SIG-M5 (cell line): ENCODE measurements at regions not wholly inside any gene's neighbourhood (a gene's known extent, or its start where the extent isn't known, plus 50 kb on each side); places are given as distances from the start of the nearest gene placed in this dataset.

Experiments used
- DNase-seq: peaks from one replicate; lab custom pipeline; 2025; lab: John Stamatoyannopoulos, UW

DNA sequence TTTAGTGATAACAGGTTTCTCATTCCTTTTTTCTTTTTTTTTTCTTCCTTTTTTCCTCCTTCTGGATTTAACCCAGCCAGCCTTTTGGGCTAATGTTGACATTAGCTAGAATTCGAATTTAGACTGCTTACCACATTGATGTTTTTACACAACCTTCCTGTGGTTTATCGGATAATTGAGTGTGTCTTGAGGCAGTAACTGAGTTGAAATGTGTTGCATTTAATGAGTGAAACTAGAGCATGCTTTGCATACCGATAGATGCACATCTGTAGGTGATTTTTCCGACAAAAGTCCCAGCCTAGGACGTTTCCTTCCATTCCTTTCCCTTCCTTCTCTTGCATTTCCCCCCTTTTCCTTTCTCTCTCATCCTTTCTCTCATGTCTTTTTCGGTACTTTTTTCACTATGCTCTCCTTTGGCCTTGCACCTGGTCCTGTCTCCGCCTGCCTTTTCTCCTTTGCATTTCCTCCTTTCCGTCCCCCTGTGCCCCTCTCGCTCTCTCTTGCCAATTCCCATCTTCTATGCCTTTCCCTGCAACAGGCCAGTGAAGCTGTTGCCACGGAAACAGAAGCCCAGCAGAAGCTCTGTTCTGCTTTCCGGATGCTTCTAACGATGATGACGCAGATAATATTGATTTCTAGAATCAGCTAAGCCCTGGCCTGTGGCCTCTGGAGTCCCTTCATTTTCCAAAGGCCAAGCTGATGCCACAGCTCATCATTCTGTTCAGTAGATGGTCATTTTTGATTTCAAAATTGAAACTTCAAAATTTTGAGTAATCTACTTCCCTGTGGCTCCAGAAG is 76.1 kb downstream of the SLC25A47 start:
- DNase-seq = no peak

DNA sequence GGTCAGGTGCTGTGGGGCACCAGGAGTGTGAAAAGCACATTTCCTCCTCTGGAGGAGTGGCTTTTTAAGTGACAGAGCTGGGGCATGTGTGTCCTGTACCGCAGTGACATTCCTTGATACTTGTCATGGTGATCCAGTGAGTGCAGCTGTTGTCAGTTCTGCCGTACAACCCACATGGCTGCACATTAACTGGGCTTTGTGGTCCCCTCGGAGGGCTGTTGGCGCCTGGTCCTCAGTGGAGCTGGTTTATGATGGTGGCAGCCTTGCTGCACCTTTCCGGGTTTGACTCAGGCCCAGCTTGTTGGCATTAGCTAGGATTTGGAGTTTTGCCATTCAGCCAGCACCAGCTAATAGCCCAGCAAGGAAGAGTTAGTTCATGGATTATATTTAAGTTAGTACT is 77.0 kb downstream of the SLC25A47 start:
- DNase-seq = no peak

DNA sequence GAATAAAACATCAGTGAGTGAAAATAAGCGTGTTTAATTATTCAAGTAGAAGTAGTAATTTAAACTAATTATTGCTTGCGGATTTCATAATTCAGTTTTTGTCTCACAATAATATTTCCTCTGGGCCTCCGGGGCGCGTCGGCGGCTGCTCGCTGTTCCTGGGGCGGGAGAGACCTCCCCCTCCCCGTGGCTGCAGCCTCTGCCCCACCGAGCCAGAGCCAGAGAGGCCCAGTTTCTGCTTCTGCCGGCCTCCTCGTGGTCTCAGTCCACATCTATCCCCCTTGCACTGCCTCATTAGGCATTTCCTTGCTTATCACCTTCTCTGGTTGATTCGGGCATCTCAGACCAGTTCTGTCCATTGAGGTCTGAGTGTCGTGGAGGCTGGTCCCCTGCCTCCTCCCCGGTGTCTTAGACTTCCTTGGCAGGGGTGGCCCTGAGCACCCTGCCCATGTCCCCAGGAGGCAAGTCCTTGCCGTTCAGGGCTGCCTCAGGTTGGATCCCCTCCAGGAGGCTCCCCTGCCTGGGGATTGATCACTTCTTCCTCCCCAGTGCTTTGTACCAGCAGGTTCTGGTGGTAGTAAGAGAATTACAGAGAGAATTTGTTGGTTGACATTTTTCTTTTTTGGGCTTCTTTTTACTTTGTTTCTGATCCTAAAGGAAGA is 78.0 kb downstream of the SLC25A47 start:
- DNase-seq = no peak

DNA sequence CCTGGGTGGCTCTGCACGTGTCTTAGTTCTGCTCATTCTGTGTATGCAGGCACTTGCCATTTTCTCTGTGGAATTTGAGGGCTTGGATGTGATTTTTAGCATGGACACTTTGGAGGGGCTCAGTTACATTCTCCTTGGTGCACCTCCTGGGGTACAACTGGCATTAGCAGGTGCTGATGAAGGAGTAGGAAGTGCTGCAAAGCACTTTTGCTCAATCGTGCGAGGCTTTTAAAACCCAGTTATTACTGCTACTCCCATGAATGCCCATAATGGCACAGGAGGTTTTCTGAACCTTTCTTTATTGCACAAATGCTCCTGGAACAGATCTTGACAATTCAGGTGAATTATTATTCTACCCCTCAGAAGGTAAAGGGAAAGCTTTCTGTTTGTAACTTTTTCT is 78.7 kb downstream of the SLC25A47 start:
- DNase-seq = no peak

DNA sequence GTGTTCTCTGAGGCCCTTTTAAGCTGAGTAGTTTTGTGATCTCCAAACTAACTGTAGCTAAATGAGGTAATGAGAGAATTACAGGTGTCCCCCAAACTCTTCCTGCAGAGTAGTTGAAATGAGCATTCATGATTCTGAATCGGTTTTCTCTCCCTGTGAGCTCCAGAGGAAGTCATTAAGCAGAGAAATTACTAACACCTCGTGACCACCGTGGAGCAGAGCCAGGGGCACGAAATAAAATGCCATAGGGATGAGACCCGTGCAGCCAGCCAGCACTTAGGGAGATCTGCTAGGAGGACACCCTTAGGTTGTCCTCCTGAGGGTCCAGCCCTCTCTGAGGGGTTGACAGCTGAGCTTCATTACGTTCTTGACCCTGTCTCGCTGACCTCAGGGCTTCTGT is 79.5 kb downstream of the SLC25A47 start:
- no peak for DNase-seq

DNA sequence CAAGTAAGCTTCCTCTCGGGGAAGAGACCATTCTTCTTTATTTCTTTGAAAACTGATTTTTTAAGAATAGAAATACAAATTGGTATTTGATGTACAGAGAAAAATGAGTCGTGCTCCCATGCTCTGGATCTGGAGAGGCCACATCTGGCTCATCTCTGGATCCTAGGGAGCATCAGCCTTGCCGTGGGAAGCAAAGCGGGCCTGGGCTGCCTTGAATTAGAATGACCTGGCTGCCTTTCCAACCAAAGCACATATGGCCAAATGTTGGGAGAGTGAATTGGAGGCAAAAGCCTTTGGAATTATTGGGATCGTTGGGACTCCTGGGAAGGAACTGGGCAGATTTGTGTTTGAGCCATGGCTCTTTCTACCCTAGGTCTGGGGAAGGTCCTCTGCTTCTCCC is 80.0 kb downstream of the SLC25A47 start:
- DNase-seq = no peak

DNA sequence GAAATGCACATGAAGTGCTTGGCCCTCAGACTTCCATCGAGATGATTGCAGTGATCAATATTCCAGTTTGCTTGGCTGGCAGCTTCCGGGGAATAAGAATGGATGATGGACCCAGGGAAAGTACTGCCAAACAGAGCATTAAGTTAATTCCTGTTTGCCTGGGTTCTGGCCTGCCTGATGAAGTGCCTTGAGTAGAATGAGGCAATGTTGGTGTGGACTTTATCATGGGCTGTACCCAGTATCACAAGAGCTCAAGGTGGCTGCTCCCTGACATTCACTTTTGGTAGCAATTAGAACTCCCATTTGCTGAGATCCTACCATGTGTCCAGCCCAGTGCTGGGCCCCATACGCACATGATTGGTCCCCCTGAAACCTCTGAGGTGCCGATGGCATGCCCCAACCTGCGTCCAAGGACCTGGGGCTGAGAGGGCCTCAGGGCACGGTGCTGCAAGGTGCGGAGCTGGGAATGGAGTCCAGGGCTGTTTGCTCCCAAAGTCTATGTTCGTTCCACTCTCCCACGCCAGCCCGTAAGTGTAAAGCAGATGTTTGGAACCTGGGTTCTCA is 80.7 kb downstream of the SLC25A47 start:
- no peak for DNase-seq

DNA sequence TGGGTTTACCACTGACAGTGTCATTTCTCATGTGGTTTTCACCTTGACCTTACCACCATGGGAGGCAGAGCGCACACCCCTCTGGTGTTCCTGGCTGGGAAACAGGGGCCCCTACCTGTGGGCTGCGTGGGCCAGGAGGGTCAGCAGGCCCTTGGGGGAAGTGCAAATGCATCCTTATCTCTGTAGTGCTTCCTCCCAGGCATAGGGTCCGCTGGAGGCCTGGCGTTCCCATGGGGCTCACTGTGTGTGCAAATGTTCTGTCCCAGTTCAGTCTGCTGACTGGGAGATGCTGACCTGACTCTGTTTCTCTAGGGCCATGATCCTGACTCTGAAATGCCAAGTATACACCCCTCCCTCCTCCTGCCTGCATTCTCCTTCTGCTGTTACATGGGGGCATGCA is 81.3 kb downstream of the SLC25A47 start:
- DNase-seq = no peak

DNA sequence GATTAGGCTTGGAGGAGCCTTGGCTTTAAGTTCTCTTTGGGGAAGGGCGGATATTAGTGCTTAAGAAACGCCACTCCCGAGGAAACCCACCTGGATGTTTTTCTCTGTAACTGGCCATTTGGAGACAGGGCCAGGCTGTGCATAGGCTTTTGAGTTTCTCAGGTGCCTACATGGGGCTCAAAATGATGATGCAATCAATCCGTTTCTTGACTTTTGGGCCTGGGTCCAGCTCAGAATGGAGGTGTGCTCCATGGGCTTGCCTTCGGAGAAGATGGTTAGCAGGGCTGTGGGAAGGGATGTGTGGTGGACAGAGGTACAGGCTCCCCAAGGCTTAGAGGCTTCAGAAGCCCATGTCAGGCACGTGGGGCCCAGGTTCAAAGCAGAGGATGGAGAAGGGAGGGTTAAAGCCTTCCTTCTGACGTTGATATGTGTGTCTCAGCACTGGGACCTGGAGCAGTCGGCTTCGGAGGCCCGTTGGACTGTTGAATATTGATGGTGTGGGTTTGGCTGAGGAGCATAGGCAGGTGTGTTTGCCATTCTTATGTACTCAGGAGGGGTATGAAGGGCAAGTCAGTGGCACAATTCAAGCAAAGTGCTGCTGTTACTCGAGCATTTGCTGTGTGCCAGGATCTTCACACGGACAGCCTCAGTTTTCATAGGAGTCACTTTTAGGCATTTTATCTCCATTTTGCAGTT is 82.8 kb downstream of the SLC25A47 start:
- DNase-seq = no peak

DNA sequence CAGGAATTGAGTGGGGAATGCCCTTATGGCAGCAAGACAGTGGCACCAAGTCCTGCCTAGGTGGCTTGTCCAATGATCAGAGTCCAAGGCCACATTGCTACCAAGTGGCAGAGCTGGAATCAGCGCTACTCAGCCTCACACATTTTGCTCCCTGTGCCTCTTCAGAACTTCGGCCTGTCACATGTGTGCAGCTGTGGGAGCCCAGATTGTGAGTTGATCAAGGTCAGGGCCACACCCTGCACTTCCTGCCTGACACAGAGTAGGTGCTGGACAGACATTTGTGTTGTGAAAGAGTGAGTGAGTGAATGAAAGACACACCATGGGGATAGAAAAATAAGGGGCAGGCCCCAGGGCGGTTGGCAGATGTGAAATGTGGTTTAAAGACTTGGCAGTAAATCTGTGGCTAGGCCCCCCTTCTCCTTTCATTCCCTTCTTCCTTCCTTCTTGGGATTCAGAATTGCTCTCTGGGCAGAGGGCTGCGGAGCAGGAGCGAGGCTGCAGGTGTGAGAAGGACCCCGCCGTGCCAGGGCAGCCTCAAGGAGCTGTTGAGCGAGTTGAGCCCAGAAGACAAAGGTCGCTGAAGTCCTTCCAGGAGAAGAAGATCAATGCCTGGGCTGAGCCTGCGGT is 83.5 kb downstream of the SLC25A47 start:
- DNase-seq = no peak

DNA sequence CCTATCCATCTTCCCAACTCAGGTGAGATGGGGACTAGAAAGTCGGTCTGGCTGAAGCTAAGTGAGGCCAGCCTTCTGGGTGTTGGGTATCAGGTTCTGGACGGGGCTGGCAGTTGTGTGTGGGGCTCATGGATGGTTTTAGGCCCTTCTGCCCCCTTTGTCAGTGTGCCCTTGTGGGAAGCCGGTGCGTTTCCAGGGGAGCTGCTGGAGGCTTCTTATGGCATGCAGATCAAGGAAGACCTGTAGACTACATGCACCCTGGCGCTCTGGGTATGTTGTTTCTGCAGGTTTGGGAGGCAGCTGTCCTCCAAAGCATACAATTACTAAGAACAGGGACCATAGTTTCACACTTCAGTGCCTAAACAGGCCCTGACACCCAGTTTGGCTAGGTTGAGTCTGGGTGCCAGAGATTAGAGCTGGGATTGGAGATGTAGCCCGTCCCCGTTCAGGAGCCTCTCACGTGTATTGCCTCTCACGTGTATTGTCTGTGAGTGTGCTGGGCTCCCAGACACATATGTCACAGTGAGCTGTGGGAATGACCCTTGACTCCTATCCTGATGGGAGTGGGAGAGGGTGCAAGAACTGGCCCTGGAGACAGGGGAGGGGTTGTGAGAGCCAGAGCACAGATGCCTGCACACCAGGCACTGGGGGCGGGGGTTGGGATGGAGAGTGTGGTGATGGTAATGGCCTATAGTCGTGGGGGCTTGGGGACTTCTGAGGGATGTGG is 84.4 kb downstream of the SLC25A47 start:
- DNase-seq = no peak

DNA sequence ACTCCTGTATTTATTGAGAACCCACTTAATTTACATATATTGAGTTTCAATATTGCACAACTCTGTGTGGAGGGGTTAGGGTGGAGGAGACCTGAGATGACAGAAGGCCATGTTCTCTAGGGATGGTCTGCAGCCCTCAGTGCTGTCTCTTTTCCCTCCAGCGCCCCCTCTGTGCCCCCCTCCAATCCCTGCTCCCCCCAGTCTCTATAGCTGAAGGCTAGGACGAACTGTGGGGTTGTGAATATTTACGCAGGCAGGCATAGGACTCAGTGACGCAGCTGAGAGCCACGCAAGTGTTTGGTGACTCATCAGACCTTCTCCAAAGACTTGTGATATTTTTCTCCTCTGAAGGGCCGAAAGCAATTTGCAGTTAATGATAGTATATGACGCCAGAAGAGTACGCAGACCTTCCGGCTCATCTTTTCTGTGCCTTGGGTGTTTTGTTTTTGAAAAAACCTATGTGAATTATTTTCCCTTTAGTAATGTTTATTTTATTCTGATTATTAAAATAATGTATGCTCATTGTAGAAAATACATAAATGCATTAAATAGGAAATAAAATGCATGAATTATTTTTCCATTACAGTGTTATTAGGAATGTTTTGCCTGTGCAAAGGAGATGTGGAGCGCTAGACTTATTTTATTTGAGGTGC is 85.3 kb downstream of the SLC25A47 start:
- peak; percentile 46 for DNase-seq

DNA sequence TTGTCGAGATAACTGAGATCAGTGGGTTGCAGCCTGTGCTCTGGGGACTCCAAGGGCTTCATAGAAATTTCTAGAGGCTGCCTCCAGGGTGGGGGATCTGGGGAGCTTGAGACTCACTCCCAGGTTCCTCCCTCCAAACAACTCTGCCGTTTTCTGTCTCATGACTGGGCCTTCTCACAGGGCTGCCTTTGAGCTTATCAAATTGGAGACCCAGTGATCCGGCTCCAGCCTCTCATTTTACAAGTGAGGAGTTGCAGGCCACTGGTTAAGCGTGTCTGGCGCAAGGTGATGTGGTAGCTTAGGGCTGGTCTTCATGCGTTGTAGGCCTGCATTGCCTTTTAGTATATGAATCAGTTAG is 85.8 kb downstream of the SLC25A47 start:
- DNase-seq = no peak

DNA sequence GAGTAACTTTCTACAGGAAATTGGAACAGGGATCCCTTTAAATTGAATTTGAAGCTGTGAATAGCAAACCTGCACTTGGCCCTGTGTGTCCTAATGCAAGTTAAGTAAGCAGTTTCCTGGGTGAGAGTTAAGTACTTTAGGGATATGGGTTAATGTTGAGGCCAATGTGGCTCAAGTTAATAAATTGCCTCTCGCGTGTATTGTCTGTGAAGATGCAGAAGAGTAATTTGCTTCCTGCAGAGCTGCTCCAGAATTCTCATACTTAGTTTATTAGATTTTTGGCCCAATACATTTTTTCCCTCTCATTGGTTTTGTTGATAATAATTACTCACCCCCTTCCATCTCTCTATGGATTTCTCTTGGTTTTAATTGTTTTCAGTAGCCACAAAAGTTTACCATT is 86.5 kb downstream of the SLC25A47 start:
- no peak for DNase-seq

DNA sequence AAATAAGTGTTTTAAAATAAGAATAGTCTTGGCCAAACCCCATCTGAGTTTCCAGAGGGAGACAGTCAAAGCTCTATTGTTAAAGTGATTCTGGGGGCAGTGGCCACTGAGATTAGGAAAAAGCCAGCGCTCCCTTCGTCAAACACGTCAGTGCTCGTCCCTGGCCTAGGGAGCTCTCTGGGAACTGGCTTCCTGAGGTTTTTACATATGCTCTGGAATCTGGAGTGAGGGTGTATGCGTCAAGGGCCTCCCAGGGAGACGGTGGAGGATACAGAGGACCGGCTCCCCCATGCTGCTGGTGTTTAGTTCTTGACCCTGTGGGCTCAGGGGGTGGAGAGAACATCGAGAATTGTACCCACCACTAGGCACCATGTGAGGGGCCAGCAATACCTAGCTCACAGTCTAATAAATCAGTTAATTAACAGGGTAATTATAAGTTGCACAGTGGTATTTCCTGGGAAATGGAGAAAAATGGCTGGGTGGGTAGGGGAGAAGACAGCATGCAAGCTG is 87.0 kb downstream of the SLC25A47 start:
- DNase-seq = no peak

DNA sequence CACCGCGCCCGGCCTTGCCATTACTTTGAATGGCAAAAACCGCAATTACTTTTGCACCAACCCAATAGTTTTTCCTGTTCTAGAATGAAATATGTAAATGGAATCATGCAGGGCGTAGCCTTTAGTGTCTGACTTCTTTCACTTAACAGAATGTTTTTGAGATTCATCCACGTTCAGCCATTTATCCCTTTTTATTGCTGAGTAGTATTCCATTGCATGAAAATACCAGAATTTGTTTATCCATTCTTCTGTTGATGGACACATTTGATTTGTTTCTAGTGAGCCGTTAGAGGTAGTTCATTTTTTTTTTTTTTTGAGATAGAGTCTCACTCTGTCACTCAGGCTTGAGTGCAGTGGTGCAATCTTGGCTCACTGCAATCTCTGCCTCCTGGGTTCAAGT is 90.6 kb downstream of the SLC25A47 start:
- DNase-seq = no peak

DNA sequence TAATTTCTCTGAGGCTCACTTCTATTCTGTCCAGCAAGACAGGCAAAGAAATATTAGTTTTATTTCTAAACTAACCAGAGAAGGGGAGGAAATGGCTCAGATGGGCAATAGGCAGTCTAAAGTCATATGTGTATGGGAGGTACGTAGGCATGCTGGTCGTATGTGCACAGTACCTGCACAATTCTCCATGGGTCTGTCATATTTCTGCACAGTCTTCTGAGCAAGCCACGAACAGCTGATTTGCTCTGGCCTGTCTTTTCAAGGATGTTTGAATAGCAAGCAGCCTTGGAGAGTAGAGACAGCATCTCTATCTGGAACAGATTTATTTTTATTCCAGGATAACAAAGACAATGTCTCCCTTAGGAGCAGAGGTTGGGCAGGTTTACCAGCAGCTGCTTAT is 92.1 kb downstream of the SLC25A47 start:
- DNase-seq = no peak

DNA sequence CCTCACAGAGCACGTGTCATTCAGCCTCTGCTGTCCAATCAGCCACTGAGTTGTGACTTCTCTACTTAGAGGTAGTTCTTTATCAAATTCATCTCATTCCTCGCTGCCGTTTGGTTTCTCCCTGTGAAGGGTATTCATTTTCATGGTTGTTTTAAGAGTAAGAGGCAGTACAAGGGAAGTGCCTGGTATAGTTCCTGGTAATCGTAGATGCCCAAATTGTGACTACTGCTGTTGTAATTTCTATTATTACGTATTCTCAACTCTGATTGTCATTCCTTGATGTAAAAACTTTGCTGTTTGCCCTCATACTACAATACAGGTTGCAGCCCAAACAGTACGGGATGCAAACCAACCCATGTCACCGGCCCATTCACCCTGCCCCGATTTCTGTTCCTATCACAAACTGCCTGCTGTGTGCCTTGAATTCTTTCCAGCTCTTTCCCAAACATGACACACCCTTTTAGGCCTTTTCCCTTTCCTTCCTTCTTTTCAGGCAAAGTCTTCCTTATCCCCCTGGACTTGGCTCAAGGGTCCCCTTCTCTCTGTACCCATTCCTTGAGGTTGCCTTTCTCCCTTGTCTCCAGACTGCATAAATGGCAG is 93.0 kb downstream of the SLC25A47 start:
- no peak for DNase-seq

DNA sequence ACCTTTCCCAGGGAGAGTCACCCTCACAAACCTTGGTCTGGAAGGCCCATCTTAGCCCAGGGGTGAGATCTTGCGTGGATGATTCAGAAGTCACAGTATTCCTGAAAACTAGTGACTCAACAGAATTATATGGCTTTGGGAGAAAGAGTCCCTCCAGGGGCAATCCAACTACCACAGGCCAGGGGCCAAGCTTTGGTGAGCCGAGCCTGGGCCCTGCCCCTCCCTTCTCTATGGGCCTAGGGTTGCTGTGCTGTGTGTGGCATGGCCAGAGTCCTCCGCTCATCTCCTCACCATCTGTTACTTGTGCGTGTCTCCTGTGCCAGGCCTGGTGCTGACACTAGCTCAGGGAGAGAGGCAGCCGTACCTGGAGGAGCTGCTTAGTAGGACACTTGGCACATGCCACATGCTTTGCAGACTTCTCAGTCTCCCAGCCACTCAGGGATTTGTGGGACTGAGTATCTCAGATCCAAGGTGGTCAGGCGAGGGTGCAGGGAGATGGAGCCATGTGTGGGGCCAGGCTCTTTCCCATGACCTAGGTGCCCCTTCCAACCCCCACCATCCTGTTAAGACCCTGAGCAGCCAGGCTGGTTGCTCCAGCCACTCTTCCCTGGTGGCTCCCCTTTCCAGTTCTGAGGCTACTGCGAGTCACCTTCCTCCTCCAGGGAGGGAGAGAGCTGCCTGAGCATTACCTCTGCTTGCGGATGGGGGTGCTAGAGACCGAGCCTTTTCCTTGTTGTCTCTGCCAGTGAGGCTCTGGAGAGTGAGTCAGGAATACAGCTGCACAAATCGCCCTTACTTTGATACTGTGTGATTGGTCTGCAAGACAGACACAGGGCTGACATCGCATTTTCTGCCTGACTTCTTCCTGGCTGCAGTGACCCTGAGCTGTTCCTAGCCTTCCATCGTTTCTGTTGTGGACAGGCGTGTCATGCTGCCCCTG is 94.1 kb downstream of the SLC25A47 start:
- DNase-seq = no peak

DNA sequence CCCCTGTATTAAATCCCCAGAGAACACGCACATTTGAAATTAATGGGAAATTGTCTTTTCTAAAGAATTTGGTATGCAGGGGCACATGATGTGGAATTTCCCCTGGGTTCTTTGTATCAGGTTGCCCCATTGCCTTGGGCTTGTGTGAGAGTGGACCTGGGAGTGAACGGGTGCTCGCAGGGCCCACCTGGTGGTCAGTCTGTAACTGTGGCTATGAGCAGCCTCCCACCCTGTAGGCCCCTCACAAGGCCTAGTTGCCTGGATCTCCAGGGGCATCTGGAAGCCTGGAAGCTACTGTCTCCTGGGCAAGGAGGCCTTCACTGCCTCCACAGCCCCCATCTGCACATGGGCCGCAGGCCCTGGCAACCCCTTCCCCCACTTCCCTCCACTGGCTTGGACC is 96.7 kb downstream of the SLC25A47 start:
- no peak for DNase-seq
